ENCODE measurements at regions not wholly inside any gene's neighbourhood (a gene's known extent, or its start where the extent isn't known, plus 50 kb on each side); places are given as distances from the start of the nearest gene placed in this dataset.

DNA sequence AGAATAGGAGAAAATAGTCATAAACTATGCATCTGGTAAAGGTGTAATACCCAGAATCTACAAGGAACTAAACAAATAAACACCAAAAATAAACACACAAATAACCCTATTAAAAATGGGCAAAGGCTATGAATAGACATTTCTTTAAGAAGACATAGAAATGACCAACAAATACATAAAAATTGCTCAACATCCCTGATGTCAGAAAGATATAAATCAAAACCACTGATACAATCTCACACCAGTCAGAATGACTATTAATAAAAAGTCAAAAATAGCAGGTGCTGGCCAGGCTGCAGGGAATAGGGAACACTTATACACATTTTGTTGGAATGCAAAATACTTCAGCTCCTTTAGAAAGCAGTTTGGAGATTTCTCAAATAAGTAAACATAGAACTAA is 352.1 kb upstream of the SLITRK1 start:
- TF ChIP-seq FOXP2 (optimal IDR thresholded peaks at IDR 0.05; ENCODE audit: borderline replicate concordance, extremely low read depth, extremely low read length, insufficient read depth) = no peak
- TF ChIP-seq TAF1 (IDR thresholded peaks at IDR 0.05; ENCODE audit: borderline replicate concordance, insufficient read depth, low read length) = no peak
- TF ChIP-seq POLR2AphosphoS5 (IDR thresholded peaks at IDR 0.05; ENCODE audit: low read depth, low read length) = no peak
- TF ChIP-seq SIN3A (IDR thresholded peaks at IDR 0.05; ENCODE audit: borderline replicate concordance, insufficient read depth, low read length) = no peak
- TF ChIP-seq, protein P1, sequence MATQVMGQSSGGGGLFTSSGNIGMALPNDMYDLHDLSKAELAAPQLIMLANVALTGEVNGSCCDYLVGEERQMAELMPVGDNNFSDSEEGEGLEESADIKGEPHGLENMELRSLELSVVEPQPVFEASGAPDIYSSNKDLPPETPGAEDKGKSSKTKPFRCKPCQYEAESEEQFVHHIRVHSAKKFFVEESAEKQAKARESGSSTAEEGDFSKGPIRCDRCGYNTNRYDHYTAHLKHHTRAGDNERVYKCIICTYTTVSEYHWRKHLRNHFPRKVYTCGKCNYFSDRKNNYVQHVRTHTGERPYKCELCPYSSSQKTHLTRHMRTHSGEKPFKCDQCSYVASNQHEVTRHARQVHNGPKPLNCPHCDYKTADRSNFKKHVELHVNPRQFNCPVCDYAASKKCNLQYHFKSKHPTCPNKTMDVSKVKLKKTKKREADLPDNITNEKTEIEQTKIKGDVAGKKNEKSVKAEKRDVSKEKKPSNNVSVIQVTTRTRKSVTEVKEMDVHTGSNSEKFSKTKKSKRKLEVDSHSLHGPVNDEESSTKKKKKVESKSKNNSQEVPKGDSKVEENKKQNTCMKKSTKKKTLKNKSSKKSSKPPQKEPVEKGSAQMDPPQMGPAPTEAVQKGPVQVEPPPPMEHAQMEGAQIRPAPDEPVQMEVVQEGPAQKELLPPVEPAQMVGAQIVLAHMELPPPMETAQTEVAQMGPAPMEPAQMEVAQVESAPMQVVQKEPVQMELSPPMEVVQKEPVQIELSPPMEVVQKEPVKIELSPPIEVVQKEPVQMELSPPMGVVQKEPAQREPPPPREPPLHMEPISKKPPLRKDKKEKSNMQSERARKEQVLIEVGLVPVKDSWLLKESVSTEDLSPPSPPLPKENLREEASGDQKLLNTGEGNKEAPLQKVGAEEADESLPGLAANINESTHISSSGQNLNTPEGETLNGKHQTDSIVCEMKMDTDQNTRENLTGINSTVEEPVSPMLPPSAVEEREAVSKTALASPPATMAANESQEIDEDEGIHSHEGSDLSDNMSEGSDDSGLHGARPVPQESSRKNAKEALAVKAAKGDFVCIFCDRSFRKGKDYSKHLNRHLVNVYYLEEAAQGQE (IDR thresholded peaks at IDR 0.05; ENCODE audit: insufficient read depth in 1 of 2, low read depth in 2 of 2, low read length in 2 of 2) = no peak

DNA sequence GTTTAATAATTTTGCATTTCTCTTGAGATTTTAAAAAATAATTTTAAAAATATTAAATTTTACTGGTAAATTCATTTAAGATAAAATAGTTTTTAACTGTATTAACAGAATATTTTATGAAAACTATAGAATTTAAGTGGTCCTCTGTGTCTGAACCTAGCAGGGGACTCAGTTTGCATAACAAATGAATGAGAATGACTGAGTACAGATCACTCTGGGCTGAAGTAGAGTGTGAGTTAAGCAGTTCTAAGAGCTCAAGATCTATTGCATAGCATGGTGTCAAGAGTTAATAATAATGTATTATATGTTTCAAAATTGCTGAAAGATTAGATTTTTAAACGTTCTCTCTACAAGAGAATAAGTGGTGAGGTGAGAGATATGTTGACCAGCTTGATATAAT is 348.3 kb upstream of the SLITRK1 start:
- TF ChIP-seq TAF1 (IDR thresholded peaks at IDR 0.05; ENCODE audit: borderline replicate concordance, insufficient read depth, low read length) = no peak
- TF ChIP-seq, protein P1 (IDR thresholded peaks at IDR 0.05; ENCODE audit: insufficient read depth in 1 of 2, low read depth in 2 of 2, low read length in 2 of 2) = no peak
- no peak for TF ChIP-seq SIN3A (IDR thresholded peaks at IDR 0.05; ENCODE audit: borderline replicate concordance, insufficient read depth, low read length)
- TF ChIP-seq POLR2AphosphoS5 (IDR thresholded peaks at IDR 0.05; ENCODE audit: low read depth, low read length) = no peak
- TF ChIP-seq FOXP2 (optimal IDR thresholded peaks at IDR 0.05; ENCODE audit: borderline replicate concordance, extremely low read depth, extremely low read length, insufficient read depth) = no peak

DNA sequence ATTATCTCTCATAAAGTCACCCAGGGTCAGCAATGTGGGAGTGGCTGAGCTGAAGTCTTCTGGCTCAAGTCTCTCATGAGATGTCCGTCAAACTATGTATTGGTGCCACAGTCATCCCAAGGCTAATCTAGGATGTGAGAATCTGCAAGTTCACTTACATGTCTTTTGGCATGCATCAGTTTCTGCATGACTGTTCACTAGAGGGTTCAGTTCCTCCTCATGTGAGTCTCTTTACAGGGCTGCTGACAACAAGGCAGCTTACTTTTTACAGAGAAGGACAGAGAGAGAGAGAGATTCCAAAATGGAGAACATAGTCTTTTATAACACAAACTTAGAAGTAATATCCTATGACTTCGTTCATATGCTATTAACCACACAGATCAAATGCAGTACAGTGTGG is 328.8 kb upstream of the SLITRK1 start:
- TF ChIP-seq SIN3A (IDR thresholded peaks at IDR 0.05; ENCODE audit: borderline replicate concordance, insufficient read depth, low read length) = no peak
- TF ChIP-seq, protein P1 (IDR thresholded peaks at IDR 0.05; ENCODE audit: insufficient read depth in 1 of 2, low read depth in 2 of 2, low read length in 2 of 2) = no peak
- TF ChIP-seq TAF1 (IDR thresholded peaks at IDR 0.05; ENCODE audit: borderline replicate concordance, insufficient read depth, low read length) = no peak

DNA sequence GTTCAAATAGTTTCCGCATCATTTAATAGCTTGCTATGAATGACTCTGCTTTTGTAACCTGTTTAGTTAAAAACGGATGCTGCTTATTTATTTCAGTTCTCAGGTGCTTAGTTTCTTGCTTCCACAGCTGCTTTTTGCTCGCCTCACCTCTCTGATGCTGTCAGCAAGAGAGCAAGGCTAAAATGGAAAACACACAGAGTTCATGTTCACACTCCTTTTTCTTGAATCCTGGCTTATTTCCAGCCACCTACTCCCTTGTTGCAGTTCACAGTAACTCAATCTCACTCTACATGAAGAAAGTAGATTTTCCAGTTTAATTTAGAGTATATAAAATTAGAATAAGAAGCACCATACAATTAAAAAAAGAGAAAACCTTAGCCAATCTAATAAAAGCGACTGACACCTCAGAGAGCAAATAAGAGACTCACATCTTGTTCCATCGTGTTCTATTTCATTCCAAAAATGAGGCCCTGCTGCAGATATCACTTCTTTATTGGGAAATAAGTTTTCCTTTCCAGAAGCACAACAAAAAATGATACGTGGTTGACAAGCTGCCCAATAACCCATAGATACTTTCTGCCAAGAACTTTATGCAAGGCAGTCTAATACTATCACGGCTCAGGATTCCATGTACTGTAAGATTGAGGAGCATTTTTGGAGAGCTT is 326.1 kb upstream of the SLITRK1 start:
- TF ChIP-seq, protein P1 (IDR thresholded peaks at IDR 0.05; ENCODE audit: insufficient read depth in 1 of 2, low read depth in 2 of 2, low read length in 2 of 2) = no peak
- TF ChIP-seq POLR2AphosphoS5 (IDR thresholded peaks at IDR 0.05; ENCODE audit: low read depth, low read length) = no peak
- no peak for TF ChIP-seq TAF1 (IDR thresholded peaks at IDR 0.05; ENCODE audit: borderline replicate concordance, insufficient read depth, low read length)
- TF ChIP-seq SIN3A (IDR thresholded peaks at IDR 0.05; ENCODE audit: borderline replicate concordance, insufficient read depth, low read length) = no peak
- no peak for TF ChIP-seq FOXP2 (optimal IDR thresholded peaks at IDR 0.05; ENCODE audit: borderline replicate concordance, extremely low read depth, extremely low read length, insufficient read depth)

DNA sequence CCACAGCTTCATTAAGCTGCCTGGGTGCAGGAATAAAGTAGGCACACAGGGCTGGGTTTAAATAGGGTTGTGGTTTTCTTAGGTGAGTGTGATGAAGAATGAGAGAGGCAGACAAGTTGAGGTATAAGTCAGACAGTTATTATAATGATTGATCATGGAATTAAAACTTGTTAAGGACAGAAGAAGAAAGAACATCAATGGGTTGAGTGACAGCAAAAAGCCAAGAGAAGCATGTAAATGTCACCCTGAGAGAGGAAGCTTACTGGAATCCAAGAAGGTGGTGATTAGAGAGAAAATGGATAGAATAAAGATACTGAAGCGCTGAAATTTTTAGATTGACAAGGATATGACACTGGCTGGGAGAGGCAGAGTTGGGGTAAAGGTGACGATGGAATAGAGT is 325.2 kb upstream of the SLITRK1 start:
- TF ChIP-seq TAF1 (IDR thresholded peaks at IDR 0.05; ENCODE audit: borderline replicate concordance, insufficient read depth, low read length) = no peak
- no peak for TF ChIP-seq SIN3A (IDR thresholded peaks at IDR 0.05; ENCODE audit: borderline replicate concordance, insufficient read depth, low read length)
- TF ChIP-seq POLR2AphosphoS5 (IDR thresholded peaks at IDR 0.05; ENCODE audit: low read depth, low read length) = no peak
- TF ChIP-seq FOXP2 (optimal IDR thresholded peaks at IDR 0.05; ENCODE audit: borderline replicate concordance, extremely low read depth, extremely low read length, insufficient read depth) = no peak
- TF ChIP-seq, protein P1 (IDR thresholded peaks at IDR 0.05; ENCODE audit: insufficient read depth in 1 of 2, low read depth in 2 of 2, low read length in 2 of 2) = no peak
